Kidney tubule cell (primary cell): ENCODE measurements at regions not wholly inside any gene's neighbourhood (a gene's known extent, or its start where the extent isn't known, plus 50 kb on each side); places are given as distances from the start of the nearest gene placed in this dataset.
A peak's percentile ranks its signal among the peaks of the same experiment; 100 is the strongest.

Source experiments
- DNase-seq: peaks from one replicate; pipeline ENCODE4 v3.0.0-alpha.2; 2018; ENCODE audit warnings: low spot score

DNA sequence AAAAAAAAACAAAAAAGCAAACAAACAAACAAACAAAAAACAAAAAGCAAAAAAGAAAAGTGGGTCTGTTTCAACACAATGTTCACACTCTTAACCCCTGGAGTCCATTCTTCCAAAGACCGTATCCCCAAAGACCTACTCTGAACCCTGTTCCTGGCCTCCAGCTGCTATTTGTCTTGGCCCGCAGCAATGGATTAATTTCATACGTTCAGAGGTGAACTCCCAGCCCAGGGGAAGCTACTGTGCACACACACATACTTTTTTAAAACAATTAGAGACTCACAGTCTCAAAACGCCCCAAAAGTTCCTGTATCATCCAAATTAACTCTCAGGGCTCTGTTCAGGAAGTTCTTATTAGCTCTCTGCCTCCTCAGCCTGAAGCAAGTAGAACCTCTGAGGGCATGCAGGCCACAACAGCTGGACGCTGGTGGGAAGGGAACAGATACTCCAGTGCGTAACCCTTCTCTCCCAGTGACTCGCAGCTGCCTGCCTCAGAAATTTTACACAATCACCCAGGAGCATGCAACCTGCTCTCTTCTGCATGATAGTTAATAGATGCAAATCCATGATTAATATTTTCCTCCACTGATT lies 395.4 kb downstream of the RRAGC start:
- DNase-seq = no peak

DNA sequence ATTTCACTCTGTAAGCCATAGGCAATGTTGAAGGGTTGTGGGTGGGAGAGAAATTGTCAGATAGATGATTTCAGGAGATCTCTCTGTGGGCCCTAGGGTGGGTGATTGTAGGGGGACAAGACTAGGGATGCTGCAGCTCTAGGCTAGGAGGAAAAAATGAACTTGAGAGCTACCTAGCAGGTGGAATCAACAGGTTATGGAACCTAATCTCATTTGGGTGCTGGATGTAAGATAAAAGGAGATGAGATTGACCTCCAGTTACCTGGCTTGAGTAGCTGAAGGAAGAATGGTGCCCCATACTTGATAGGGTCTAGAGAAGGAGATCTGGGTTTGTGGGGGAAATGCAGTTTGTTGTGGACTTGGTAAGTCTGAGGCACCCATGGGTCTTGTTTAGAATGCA lies 396.5 kb downstream of the RRAGC start:
- DNase-seq = no peak

DNA sequence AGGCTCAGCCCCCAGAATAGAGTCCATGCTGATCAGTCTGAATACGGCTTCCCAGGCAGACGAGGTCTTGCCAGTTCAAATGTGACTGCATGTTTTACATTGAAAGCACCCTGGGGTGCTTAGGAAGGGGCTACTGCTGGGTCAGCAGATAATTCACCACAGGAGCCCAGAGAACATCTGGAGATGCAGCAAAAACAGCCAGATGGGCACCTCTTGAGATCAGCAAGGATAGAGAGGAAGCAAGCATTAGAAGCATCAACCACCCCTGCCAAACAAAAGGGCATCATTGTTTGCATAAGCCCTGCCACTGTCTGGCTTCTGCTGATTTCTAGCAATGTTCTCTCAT lies 403.1 kb downstream of the RRAGC start:
- DNase-seq = no peak

GRCh38 chr1:38455829-38456530 lies 403.6 kb downstream of the RRAGC start:
- no peak for DNase-seq

DNA sequence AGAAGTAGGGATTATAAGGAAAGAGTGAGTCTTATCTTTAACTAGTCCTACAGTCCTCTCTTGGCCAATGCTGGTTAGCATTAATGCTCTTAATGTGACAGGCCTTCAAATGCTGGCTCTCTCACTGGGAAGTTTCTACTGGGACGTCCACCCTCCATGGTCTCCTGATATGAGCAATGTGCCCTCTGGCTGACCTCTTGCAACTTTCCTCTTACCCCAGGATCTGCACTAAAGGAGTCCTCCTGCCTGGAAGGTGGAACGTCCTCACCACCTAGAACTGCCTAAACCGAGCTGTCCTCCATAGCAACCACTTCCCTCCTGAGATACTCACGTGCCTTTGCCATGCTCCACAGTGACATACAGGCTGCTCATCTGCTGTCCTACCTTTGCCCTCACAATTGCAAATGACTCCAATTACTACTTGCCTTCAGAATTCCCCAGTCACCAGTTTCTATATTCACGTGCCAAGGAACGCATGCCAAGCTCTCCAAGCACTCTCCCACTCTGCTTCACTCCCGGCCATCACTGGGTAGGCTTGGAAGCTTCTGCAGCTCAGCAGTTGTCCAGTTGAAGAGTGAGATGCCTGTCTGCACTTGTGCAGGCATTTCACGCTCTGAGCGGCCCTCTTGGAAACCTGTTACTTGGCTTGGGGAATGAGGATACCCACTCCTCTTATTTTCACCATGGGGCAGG lies 404.7 kb downstream of the RRAGC start:
- no peak for DNase-seq

DNA sequence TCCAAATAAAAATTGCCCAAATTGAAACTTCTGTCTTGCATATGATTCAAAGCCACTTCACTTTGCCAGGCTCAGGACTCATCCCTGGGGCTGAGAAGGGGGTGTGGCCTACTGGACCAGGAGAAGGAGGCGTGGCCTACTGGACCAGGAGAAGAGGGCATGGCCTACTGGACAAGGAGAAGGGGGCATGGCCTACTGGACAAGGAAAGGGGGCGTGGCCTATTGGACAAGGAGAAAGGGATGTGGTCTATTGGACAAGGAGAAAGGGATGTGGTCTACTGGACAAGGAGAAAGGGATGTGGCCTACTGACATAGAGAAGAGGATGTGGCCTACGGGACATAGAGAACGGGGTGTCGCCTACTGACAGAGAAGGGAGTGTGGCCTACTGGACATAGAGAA lies 405.3 kb downstream of the RRAGC start:
- peak; percentile 3 for DNase-seq

DNA sequence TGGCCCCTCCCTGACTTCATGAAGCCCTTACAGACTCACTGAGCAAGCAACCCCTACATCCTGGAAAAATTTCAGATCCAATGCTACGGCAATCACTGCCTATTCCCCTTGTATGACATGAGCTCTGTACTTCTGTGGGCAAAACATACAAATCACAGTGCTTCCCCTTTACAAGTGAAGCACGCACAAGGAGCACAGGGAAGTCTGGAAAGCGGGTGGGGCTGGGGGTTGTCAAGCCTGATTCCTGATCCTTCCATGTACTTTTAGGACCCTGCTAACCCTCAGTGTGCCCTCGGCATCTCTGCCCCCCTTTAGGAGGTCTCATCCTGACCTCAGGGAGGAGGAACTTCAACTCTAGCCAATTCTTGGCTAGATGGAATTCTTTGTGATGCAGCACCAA lies 405.7 kb upstream of the POU3F1 start:
- no peak for DNase-seq

DNA sequence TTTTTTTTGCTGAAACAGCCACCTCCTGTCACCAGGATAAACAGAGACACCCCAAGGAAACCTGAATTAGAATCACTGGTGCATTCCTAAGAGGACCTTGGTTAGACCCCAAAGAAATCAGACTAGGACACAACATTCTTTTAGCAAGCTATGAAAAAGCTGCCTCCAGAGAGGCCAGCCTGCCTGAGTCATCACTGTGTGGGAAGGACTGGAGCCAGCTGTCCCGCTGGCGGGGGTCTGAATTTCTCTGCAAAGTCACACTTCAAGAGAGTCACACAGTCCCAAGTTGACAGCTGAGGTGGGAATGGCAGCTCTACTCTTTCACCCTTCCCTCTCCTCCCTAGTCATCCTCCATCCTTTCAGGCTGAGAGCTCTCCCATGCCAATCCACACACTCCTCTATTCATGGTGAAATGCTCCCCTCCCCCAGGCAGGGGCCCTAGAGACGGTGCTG lies 405.0 kb upstream of the POU3F1 start:
- DNase-seq = peak; percentile 43

DNA sequence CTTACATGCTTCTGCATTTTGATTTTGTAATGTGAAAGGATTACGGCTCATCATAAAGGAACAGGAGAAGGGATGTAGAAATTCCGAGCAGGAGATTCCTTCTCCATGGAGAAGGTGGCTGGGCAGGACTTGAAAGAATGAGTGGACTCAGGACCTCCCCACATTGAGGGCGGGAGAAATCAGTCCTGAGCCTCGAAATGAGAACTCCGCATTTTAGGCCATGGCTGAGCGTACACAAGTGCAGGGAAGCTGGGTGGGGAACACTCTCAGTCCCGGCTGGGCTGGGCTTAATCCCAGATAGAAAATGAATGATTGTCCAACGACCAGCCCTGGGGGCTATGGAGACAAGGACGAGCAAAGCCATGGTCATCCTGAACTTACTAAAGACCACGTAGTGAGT lies 402.3 kb upstream of the POU3F1 start:
- no peak for DNase-seq

DNA sequence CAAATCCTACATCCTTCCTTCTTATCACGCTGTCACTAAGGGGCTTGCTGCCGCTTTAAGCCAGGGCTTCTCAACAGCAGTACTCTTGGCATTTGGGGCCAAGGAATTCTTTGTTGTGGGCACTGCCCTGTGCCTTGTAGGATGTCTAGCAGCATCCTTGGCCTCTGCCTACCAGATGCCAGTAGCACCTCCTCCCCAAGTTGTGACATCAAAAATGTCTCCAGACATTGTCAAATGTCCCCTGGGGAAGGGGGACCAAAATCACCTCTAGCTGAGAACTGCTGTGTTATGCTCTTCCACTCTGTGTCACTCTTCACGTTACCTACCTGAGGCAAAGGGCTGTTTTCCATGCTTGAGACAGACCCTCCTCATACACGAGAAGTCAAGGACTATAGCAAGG lies 400.3 kb upstream of the POU3F1 start:
- no peak for DNase-seq

GRCh38 chr1:38444770-38445442 lies 398.3 kb upstream of the POU3F1 start:
- no peak for DNase-seq

- peak; percentile 64 for DNase-seq
These were observed 397.7 kb upstream of the POU3F1 start for GRCh38 chr1:38444311-38444710.

DNA sequence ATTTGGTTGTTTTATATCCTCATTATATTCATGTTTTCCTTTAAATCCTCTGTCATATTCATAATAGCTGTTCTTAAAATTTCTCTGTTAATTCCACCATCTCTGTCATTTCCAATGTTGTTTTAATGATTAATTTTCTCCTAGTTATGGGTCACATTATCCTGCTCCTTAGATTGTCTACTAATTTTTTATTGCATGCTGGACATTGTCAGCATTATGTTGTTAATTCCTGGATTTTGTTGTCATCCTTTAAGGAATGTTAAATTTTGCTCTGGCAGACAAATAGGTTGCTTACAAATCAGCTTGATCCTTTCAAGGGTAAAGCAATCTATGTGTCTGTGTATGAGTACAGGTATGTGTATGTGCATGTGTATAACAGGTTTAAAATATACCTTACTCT lies 393.8 kb upstream of the POU3F1 start:
- DNase-seq = no peak

DNA sequence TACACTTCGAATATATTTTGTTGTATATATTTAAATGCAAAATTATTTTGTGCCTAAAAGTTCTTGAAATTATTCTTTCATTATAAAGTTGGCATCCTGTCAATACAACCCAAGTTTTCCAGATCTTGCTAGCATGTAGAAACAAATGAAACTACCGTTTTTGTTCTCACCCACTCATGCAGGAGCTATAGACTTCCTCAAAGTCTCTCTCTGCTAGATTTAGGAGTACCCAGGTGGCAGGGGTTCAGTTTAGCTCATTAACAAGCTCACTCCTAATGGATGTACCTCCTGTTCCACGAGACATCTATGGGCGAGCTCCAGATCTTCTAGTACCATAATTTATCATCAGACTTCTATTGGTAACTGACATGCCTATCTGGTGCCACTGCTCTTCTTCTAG lies 390.2 kb upstream of the POU3F1 start:
- no peak for DNase-seq

DNA sequence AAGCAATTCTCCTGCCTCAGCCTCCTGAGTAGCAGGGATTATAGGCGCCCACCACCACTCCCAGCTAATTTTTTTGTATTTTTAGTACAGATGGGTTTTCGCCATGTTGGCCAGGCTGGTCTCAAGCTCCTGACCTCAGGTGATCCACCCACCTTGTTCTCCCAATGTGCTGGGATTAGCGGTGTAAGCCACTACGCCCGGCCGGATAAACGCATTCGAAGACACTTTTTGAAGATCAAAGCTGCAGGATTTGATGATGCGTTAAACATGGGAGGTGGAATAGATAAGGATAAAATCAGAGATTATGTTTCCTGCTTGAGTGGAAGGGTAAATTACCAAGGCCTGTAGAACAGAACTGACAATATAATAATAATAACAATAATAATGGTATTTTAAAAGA lies 389.4 kb upstream of the POU3F1 start:
- no peak for DNase-seq

DNA sequence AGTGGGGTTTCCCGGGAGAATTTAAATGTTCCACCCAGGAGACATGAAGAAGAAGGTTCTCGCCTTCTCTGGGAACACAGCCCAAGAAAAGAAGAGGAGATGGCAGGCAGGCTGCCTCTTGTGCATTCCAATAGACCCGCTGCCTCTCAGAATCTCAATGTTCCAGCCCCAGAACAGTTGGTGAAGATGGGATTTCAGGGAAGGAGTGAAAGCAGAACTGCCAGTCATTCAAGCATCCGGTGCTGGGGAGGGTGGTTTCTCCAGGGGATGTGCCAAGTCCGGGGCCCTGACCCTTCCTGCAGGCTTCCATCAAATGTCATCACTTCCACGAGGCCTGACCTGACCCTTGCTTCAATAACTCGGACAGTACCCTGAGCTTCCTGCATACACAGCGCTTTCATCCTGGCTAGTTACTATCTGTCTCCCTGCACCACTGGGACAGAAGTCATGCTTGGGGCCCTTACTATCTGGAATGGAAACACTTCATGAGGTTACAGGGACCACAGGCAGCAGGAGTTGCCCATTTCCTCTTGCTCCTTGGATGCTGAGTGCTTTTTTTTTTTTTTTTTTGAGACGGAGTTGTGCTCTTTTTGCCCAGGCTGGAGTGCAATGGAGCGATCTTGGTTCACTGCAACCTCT lies 386.6 kb upstream of the POU3F1 start:
- no peak for DNase-seq

GRCh38 chr1:38431535-38432376 lies 385.2 kb upstream of the POU3F1 start:
- DNase-seq = no peak

DNA sequence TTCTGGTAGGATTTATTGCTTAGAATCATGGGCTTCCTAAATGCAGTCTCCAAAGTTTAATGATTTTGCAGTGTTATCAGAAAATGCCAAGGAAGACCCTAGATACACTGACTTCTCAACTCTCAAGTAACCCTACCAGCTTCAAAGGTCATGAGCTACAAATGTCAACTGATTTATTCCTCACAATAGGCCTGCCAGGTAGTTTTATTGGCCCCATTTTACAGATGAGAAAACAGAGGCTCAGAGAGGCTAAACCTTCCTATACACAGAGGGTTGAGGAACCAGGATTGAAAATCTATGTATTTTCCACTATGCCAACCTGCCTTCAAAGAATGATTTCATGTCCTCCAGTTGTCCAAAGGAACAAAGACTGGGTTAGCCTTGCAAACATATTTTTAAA lies 384.4 kb upstream of the POU3F1 start:
- DNase-seq = no peak

- no peak for DNase-seq
These were observed 378.1 kb upstream of the POU3F1 start for GRCh38 chr1:38424677-38425076.

DNA sequence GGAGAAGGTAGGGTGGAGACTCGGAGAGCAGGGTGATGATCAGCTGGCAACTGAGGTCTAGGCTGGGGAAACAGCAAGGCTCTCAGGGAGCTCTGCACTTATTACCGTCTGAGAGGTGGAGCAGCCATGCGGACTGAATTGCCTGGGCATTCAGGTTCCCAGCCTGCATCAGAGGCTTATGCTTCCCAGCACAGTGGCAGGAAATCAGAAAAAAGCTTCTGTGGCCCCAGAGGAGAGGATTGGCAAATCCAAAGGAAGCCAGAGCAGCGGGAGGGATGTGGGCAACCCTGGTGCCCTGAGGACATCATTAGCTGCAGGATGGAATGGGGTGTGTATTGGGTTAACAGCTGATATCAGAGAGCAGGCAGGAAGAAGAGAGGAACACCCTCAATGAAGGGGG lies 374.1 kb upstream of the POU3F1 start:
- DNase-seq = no peak

- peak; percentile 5 for DNase-seq
These were observed 371.8 kb upstream of the POU3F1 start for GRCh38 chr1:38418195-38419030.
